HG03469 (cell line): ENCODE measurements at regions not wholly inside any gene's neighbourhood (a gene's known extent, or its start where the extent isn't known, plus 50 kb on each side); places are given as distances from the start of the nearest gene placed in this dataset.
"Not testable (repeated sequence)": the region's sequence is repeated elsewhere in the genome, so short reads cannot be mapped to it uniquely, and the experiment has no call there.

Experiments used
- ATAC-seq: cut with Tn5 transposase; IDR thresholded peaks from one replicate; pipeline ENCODE4 v1.9.1; 2021; ENCODE audit warnings: mild to moderate bottlenecking, moderate library complexity, moderate number of reproducible peaks; ENCODE audit not compliant: unreplicated experiment

DNA sequence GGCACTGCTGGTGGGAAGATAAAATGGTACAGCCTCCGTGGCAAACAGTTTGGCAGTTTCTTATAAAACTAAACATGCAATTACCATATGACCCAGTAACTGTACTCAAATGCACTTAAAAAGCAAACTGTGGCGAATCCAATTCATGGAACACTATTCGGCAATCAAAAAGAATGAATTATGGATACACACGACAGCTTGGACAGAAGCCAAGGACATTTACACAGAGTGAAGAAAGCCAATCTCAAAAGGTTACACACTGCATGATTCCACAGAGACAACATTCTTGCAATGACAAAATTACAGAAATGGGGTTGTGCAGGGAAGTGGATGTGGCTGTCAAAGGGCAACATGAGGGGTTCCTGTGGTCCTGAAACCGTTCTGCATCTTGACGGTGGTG lies 122.1 kb upstream of the IQSEC1 start:
- no peak for ATAC-seq

DNA sequence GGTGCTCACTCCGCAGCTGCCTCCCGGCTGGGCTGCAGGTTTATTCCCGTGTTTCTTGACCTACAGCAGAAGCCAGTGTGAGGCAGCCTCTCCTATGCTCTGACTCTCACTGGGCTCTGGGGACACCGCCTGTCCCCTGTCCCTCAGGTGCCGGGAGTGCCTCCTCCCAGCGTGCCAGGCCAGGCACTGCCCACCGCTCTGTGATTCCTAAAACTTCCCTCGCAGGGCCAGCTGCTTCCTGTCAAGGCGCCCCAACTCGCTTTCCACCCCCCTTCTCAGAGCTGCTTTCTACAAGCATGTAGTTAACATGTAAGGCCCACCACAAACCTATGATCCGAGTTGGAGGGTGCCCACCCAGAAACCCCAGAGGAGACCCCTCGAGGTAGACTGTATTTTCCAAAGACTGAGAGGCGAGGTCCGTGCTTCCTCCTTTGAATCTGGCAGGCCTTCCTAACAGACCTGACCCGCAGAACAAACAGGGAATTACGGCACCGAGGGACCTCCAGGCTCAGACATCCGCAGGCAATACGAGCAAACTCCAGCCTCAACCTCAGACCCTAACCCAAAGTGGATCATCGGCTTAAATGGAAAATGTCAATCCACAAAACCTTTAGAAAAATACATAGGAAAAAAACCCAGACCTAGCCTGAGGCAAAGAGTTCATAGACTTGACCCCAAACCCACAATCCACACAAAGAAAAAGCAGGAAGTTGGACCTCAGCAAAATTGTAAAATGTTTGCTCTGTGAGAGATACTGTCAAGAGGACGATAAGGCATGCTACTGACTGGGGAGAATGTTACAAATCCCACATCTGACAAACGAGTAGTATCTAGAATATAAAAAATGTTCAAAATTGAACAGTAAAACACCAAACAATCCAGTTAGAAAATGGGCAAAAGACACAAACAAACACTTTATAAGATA lies 121.3 kb upstream of the IQSEC1 start:
- no peak for ATAC-seq

DNA sequence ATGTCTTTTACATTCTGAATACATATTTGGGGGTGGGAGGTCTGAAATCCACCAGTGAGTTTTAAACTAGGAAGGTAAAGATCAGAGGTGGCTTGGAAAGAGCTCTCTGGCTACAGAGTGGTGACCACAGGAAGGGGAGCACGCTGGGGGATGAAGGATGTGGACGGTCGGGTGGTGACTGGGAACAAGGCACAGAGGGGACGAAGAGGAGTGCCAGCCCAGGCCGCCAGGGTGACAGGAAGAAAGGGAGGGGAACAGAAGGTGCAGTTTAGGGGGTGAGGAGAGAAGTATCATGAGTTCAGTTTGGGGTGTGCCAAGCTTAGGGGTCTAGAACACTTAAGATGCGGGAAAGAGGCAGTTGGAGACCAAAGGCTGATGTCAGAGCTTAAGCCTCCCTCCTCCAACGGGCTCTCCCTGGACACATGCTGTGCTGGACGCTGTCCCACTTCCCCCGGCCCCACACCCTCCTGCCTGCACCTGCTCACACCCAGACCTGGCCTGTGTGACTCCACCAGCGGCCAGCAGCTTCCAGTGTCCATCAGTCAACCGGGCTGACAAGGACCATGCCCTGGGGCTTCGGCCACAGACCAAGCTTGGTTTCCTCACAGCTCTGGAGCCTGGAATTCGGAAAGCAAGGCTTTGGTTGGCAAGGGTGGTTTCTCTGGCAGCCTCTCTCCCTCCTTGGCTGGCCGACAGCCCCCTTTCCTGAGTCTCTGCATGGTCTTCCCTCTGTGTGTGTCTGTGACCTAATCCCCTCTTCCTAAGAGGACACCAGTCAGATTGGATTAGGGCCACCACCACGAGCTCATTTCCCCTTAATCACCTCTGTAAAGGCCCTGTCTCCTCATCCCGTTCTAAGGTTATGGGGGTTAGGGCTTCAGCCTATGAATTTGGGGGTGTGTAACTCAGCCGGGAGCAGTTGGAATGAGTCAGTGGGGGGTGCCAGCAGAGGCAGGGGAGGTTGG lies 120.4 kb upstream of the IQSEC1 start:
- no peak for ATAC-seq

- ATAC-seq = no peak
These were observed 119.4 kb upstream of the IQSEC1 start for GRCh38 chr3:13192471-13193213.

DNA sequence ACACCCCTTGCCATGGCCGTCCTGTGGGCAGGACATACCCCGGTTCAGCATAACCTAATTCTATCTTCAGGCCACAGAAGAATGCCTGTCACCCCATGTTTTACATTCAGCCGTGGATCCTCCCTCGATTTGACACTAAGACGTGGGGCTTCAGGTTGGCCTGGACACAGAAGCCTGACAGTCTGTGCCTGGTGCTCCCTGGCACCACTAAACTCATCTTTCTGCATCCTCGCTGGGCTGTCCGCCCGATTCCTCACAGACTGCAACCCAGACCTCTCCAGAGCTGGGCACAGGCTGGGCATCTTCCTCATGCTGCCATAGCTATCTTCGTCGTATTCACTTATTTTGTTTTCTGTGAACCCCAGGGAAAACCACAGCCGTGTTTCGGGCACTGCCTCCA lies 117.8 kb upstream of the IQSEC1 start:
- ATAC-seq = no peak

DNA sequence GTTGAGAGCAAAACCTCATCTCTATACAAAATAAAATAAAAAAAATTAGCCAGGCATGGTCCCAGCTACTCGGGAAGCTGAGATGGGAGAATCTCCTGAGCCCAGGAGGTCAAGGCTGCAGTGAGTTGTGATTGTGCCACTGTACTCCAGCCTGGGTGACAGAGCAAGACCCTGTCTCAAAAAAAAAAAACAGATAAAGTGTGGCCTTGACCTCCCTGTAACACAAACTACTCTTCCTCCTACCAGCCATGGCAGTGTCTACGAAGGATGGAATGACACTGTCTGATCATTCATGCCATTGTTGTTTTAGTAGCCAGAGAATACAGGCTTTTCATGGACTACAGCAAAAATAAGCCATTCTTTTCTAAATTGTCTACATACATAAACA lies 117.1 kb upstream of the IQSEC1 start:
- no peak for ATAC-seq

DNA sequence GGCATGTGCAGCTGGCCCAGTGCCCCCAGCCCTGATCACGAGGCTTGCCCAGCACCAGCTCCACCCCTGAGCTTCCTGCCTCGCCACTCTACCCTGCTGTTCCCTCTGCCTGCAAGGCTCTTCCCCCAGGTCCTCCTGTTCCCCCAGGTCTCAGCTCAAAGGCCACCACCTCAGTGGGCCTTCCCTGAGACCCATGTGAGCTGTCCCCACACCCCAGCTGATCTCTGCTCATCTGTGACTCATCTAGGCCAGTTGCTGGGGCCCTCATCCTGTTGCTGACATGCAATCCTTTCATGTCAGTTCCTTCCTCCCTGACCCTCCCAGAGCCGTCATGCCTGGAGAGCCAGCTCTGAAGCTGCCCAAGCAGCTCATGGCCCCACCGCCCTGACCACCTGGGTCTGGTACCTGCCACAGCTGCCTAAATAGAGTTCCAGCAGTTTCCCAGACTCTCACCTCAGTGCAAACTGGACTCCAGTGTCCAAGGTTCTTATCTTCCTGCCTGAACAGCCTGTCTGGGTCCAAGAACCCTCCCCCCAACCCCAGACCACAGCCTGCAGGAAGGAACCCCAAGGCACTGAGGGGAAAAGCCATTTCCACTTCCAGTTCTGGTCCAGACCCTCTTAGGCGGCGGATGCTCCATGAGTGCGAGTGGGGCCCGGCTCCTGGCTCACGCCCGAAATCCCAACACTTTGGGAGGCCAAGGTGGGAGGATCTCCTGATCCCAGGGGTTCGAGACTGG lies 116.6 kb upstream of the IQSEC1 start:
- no peak for ATAC-seq

DNA sequence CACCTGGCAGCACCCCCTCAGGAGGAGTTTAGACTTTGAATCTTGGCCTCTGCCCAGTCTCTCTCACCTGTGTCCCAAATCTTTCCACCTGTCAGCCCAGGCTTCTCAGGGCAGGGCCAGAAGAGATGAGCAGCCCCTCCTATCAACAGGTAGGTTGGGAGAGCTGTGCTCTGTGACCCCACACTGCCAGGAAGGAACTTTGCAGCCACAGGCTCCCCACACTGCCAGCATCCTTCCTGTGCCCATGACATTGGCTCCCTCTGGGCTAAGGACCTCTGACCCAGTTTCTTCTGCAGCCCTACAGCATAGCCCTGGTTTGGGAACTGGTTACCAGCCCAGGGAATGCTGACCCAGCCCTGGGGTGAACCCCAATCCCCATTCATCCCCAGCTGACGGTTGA lies 115.7 kb upstream of the IQSEC1 start:
- no peak for ATAC-seq

DNA sequence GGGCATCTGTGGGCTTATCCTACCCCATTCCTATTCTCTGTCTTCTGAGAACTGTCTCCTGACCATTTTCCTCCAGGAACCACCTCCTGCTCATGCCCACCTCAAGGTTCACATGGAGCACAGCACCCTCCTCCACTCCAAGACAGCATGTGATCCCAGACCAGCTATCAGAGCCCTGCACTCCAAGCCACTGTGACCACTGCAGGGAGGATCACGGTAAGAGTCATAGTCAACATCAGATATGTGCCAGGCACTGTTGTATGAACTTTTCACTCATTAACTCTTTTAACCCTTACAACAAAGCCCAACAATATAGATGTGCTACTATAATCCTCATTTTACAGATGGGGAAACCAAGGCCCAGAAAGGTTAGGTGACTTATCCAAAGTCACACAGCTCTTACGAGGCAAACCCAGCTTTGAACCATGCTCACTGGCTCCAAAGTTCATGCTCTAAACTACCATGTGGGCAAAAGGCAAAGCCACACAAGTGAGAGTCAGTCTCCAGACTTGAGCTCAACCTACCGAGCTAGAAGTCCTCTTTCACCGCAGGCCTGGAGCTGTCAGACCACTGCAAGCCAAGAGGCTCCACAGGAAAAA lies 115.1 kb upstream of the IQSEC1 start:
- no peak for ATAC-seq

- ATAC-seq = no peak
These were observed 114.4 kb upstream of the IQSEC1 start for GRCh38 chr3:13187593-13187992.

DNA sequence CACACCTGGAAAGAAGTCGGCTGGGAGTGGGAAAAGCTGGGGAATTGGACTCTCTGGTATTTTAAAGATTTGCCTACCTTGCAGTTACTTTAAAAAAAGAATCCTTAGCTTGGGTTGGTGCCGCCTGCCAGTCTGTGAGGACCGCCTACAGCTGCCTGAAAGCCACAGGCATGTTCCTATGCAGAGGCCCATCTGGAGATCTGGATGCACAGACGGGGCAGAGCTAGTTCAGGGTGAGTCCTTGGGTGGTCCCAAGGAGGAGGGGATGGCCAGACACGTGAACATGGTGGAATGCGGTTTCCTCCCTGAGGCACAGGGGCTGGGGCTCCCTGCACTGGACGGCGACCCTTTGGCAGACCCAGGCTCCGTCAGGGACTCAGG lies 113.2 kb upstream of the IQSEC1 start:
- no peak for ATAC-seq

- no peak for ATAC-seq
These were observed 112.7 kb upstream of the IQSEC1 start for GRCh38 chr3:13185737-13186434.

DNA sequence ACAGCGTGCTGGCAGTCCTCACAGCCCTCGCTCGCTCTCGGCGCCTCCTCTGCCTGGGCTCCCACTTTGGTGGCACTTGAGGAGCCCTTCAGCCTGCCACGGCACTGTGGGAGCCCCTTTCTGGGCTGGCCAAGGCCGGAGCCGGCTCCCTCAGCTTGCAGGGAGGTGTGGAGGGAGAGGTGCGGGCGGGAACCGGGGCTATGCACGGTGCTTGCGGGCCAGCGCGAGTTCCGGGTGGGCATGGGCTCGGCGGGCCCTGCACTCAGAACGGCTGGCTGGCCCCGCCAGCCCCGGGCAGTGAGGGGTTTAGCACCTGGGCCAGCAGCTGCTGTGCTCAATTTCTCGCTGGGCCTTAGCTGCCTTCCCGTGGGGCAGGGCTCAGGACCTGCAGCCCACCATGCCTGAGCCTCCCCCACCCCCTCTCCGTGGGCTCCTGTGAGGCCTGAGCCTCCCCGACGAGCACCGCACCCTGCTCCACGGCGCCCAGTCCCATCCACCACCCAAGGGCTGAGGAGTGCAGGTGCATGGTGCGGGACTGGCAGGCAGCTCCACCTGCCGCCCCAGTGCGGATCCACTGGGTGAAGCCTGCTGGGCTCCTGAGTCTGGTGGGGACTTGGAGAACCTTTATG lies 106.5 kb upstream of the IQSEC1 start:
- not testable (repeated sequence) for ATAC-seq

DNA sequence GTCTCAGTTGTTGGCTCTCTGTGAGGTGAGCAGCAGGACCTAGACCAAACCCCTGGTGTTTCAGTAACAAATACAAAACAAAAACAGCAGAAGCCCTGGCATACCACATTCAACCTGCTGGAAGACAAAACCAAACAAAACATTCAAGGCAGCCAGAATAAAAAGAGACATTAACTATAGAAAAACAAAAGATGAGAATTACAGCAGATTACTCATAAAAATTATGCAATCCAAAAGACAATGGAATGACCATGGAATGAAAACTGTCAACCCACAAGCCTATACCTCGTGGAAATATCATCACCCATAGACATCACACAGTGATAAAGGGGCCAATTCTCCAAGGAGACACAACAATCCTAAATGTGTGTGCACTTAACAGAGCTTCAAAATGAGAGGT lies 106.0 kb upstream of the IQSEC1 start:
- ATAC-seq = no peak

DNA sequence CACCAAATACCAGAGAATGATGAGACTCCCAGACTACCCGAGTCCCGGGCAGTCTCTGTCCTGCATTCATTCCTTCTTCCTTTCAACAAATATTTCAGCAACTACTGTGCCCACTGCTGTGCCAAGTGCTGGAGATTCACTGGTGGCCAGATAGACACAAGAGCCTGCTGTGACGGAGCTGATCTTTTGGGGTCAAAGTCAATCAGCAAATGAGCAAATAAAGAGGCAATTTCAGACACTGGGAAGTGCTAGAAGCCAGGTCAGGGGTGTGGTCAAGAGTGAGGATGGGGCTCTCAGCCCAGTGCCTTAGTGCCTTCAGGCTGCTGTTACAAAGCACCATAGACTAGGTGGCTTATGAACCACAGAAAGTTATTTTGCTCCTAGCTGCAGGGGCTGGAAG lies 104.9 kb upstream of the IQSEC1 start:
- ATAC-seq = no peak

DNA sequence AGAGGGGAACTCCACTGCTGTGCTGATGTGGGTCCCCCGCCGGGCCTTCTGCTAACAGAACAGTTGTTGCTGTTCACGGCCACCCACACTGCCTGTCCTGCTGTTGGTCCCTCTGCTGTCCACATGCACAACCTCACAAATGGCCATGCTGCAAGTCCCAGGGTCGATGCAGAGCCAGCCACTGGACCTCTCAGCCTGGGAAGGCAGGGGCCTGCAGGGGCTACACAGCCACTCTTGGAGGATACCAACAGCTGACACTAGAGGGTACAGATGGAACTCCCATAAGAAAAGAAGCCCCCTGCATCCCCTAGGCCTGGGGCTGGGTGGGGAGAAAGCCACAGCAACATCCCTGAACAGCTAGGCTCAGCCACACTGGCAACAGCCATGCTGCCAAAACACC lies 104.4 kb upstream of the IQSEC1 start:
- ATAC-seq = no peak

- no peak for ATAC-seq
These were observed 104.0 kb upstream of the IQSEC1 start for GRCh38 chr3:13177236-13177635.

GRCh38 chr3:13176445-13176844 lies 103.2 kb upstream of the IQSEC1 start:
- ATAC-seq = no peak

GRCh38 chr3:13174803-13175135 lies 101.5 kb upstream of the IQSEC1 start:
- ATAC-seq = no peak
